ENCODE measurements at regions not wholly inside any gene's neighbourhood (a gene's known extent, or its start where the extent isn't known, plus 50 kb on each side); places are given as distances from the start of the nearest gene placed in this dataset.

- TF ChIP-seq CTCF (IDR thresholded peaks at IDR 0.05; ENCODE audit: control insufficient read depth, extremely low read depth, insufficient read depth), result no peak
- no peak for DNase-seq (ENCODE audit: low read depth)
- H3K4me3 ChIP-seq (ENCODE audit: low read depth, low read length), result no peak overlapping the region
These were observed 223.9 kb upstream of the VEGFC start for GRCh38 chr4:177016541-177017141.

GRCh38 chr4:177023951-177024350, 231.2 kb upstream of the VEGFC start:
- DNase-seq (ENCODE audit: low read depth), result no peak
- no peak overlapping the region for H3K4me3 ChIP-seq (ENCODE audit: low read depth, low read length)
- no peak for TF ChIP-seq CTCF (IDR thresholded peaks at IDR 0.05; ENCODE audit: control insufficient read depth, extremely low read depth, insufficient read depth)

GRCh38 chr4:177032341-177032740, 239.6 kb upstream of the VEGFC start:
- DNase-seq (ENCODE audit: low read depth), result no peak
- H3K4me3 ChIP-seq (ENCODE audit: low read depth, low read length), result no peak overlapping the region
- no peak for TF ChIP-seq CTCF (IDR thresholded peaks at IDR 0.05; ENCODE audit: control insufficient read depth, extremely low read depth, insufficient read depth)

GRCh38 chr4:177033135-177033534, 240.4 kb upstream of the VEGFC start:
- H3K4me3 ChIP-seq (ENCODE audit: low read depth, low read length), result no peak overlapping the region
- DNase-seq (ENCODE audit: low read depth), result no peak
- no peak for TF ChIP-seq CTCF (IDR thresholded peaks at IDR 0.05; ENCODE audit: control insufficient read depth, extremely low read depth, insufficient read depth)

GRCh38 chr4:177033632-177034031, 240.9 kb upstream of the VEGFC start:
- no peak overlapping the region for H3K4me3 ChIP-seq (ENCODE audit: low read depth, low read length)
- no peak for TF ChIP-seq CTCF (IDR thresholded peaks at IDR 0.05; ENCODE audit: control insufficient read depth, extremely low read depth, insufficient read depth)
- DNase-seq (ENCODE audit: low read depth), result no peak

GRCh38 chr4:177041356-177041755, 248.6 kb upstream of the VEGFC start:
- DNase-seq (ENCODE audit: low read depth), result no peak

More at GRCh38 chr4:177041356-177041755, 248.6 kb upstream of the VEGFC start:
- H3K4me3 ChIP-seq (ENCODE audit: low read depth, low read length), result no peak overlapping the region
- no peak for TF ChIP-seq CTCF (IDR thresholded peaks at IDR 0.05; ENCODE audit: control insufficient read depth, extremely low read depth, insufficient read depth)
